Large intestine (tissue), 3 donors: ENCODE measurements at regions not wholly inside any gene's neighbourhood (a gene's known extent, or its start where the extent isn't known, plus 50 kb on each side); places are given as distances from the start of the nearest gene placed in this dataset.

Source experiments
- DNase-seq, 2 donors: peaks; one replicate each; pipeline versions ENCODE4 v3.0.0 to v3.0.0-alpha.2; 2013
- H3K27ac ChIP-seq: one replicate; pipeline ENCODE4 v1.5.1; 2013; ENCODE audit warnings: low read length
- H3K27me3 ChIP-seq: 2 replicates; pipeline ENCODE4 v1.6.1; 2013; ENCODE audit warnings: low read length; ENCODE audit not compliant: control insufficient read depth, insufficient read depth
- H3K36me3 ChIP-seq: 2 replicates; pipeline ENCODE4 v1.6.1; 2013; ENCODE audit warnings: low read length; ENCODE audit not compliant: control insufficient read depth, insufficient read depth
- H3K4me1 ChIP-seq: one replicate; pipeline ENCODE4 v1.6.1; 2013; ENCODE audit warnings: low read length; ENCODE audit not compliant: control insufficient read depth, insufficient read depth
- H3K4me3 ChIP-seq: one replicate; pipeline ENCODE4 v1.5.1; 2013; ENCODE audit warnings: low read length
- H3K9me3 ChIP-seq: one replicate; pipeline ENCODE4 v1.6.1; 2013; ENCODE audit warnings: mild to moderate bottlenecking, low read depth, low read length, moderate library complexity; ENCODE audit not compliant: control insufficient read depth
- WGBS: methylation state at CpG from one replicate; pipeline ENCODE4 v1.1.5; 2013; ENCODE audit warnings: low lambda C conversion rate; ENCODE audit not compliant: insufficient coverage; 5-methylcytosine and 5-hydroxymethylcytosine counted together

DNA sequence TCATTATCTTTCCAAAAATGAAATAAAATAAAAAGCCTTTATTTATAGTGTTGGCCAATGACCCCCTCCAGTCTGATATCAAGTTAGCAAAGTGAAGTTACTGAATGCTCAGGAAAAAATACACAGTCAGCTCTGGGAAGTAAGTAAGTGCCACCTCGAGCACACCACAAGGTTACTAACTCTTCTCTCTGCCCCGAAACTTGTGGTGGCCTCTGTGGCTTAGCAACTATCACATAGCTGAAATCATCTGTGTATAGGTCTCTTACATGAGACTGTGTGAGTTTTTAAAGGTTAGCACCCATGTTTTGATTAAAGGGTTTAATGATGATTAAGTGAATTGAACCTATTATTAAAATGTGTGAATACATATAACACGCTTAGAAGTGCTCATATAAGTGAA, 161.4 kb upstream of the KLF4 start:
- Histone ChIP-seq H3K36me3 (no peaks in the 10 kb centered on the region), H3K4me1 (no peaks in the 10 kb centered on the region), H3K27ac (no peak overlapping the region), H3K4me3 (no peak overlapping the region), H3K9me3 (no peaks in the 10 kb centered on the region), H3K27me3 (peaks cover 2% of the 10 kb centered on the region)
- DNase-seq, result no peak
- WGBS, result no CpG with 5 or more reads among the region's 3 CpGs

DNA sequence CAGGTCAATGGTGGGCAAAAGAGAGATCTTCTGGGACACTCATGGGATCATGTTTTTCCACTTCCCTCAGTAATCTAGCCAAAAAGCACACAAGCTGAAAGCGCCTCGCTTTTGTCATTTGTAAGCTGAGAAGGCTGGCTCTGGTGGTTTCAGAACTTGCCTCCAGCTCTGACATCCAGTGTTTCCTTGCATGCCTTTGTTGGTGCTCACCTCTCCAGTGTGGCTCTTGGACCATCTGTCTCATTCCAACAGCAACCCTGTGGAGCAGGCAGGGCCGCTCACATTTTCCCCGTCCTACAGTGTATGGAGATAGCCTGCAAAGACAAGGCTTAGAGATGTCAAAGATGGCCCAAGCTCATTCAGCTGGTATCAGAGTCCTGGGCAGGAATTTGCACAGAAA, 160.8 kb upstream of the KLF4 start:
- H3K36me3 ChIP-seq, result no peaks in the 10 kb centered on the region
- no peaks in the 10 kb centered on the region for H3K4me1 ChIP-seq
- WGBS, result no CpG with 5 or more reads among the region's 4 CpGs
- H3K27me3 ChIP-seq, result peaks cover 2% of the 10 kb centered on the region
- H3K9me3 ChIP-seq, result no peaks in the 10 kb centered on the region
- no peak overlapping the region for H3K4me3 ChIP-seq
- DNase-seq, result no peak
- no peak overlapping the region for H3K27ac ChIP-seq

DNA sequence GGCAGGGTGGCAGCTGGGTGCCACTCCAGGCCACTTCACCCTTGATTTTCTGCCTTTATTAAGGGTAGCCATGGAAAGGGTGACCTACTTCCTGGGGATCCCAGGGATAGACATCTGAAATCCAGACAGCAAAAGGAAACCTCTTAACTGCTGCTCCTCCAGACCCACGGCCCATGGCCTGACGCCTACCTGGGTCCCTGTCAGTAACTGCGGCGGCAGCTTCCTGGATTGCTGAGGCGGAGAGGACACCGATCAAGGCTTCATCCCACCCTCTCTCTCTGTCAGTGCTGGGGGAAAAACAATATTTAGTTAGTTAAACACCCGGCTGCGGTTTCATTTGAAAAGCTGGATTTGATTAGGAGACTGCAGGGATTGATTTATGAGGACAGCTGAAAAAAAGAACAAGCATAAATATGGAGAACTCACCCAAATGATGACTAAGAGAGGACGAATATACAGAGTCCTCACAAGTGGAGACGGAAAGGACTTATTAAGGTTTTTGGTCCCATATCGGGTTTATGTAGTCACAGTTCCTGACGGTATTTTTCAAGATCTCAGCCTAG, 158.7 kb upstream of the KLF4 start:
- H3K27me3 ChIP-seq, result peaks cover 2% of the 10 kb centered on the region
- no peaks in the 10 kb centered on the region for H3K9me3 ChIP-seq
- H3K4me1 ChIP-seq, result no peaks in the 10 kb centered on the region
- WGBS, result 100% methylated on average over 1 of the region's 12 CpGs
- no peak overlapping the region for H3K27ac ChIP-seq
- no peak overlapping the region for H3K4me3 ChIP-seq
- no peaks in the 10 kb centered on the region for H3K36me3 ChIP-seq
- no peak for DNase-seq

DNA sequence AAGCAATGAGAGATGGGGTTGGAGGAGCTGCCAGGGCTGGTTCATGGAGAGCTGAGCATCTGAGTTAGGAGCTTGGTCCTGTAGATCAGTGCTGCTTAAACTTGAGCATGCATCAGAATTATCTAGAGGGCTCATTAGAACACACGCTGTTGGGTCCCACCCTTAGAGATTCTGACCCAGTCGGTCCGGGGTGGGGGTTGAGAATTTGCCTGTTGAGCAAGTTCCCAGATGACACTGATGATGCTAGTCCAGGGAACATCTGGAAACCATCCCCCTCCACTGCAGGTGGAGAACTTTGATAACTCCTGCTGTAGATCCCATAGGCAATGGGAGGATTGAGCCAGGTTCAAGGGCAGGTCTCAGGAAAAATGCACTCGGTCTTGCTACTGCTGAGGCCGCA, 158.0 kb upstream of the KLF4 start:
- Histone ChIP-seq H3K27me3 (no peaks in the 10 kb centered on the region), H3K4me3 (no peak overlapping the region), H3K27ac (no peak overlapping the region), H3K9me3 (no peaks in the 10 kb centered on the region), H3K36me3 (no peaks in the 10 kb centered on the region), H3K4me1 (no peaks in the 10 kb centered on the region)
- no CpG with 5 or more reads among the region's 5 CpGs for WGBS
- no peak for DNase-seq

DNA sequence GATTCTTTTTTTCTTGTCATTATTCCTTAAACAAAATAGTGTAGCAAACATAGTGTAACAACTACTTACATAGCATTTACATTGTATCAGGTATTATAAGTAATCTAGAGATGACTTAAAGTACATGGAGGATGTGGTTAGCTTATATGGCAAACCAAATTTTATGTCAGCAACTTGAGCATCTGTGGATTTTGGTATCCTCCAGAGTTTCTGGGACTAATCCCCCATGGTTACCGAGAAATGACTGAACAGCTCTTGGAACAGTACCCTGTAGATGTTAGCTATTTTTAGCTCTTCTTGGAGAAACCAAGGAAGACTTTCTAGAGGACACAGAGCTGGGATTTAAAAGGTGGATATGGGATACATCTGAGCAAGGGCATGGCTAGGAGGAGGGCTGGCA, 157.6 kb upstream of the KLF4 start:
- WGBS, result no CpG with 5 or more reads among the region's 1 CpG
- no peak for DNase-seq
- H3K27ac ChIP-seq, result no peak overlapping the region
- H3K4me1 ChIP-seq, result no peaks in the 10 kb centered on the region
- no peak overlapping the region for H3K4me3 ChIP-seq
- H3K27me3 ChIP-seq, result no peaks in the 10 kb centered on the region
- no peaks in the 10 kb centered on the region for H3K9me3 ChIP-seq
- no peaks in the 10 kb centered on the region for H3K36me3 ChIP-seq

DNA sequence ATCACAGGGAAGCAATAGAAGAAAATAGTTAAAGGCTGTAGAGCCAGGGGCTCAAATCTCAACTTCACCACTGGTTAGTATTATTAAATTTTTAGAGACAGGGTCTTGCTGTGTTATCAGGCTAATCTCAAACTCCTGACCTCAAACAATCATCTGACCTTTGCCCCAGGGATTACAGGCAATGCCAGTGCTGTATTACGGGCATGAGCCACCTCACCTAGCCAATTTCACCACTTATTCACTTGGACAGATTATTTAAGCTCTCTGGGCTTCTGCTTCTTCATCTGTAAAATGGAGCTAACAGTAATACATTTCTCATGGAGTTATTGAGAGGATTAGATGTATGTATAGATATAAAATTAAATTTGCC, 155.9 kb upstream of the KLF4 start:
- no peaks in the 10 kb centered on the region for H3K4me1 ChIP-seq
- no peaks in the 10 kb centered on the region for H3K9me3 ChIP-seq
- H3K27ac ChIP-seq, result no peak overlapping the region
- H3K27me3 ChIP-seq, result peaks cover 2% of the 10 kb centered on the region
- no peak for DNase-seq
- no CpG with 5 or more reads among the region's 1 CpG for WGBS
- no peak overlapping the region for H3K4me3 ChIP-seq
- no peaks in the 10 kb centered on the region for H3K36me3 ChIP-seq

DNA sequence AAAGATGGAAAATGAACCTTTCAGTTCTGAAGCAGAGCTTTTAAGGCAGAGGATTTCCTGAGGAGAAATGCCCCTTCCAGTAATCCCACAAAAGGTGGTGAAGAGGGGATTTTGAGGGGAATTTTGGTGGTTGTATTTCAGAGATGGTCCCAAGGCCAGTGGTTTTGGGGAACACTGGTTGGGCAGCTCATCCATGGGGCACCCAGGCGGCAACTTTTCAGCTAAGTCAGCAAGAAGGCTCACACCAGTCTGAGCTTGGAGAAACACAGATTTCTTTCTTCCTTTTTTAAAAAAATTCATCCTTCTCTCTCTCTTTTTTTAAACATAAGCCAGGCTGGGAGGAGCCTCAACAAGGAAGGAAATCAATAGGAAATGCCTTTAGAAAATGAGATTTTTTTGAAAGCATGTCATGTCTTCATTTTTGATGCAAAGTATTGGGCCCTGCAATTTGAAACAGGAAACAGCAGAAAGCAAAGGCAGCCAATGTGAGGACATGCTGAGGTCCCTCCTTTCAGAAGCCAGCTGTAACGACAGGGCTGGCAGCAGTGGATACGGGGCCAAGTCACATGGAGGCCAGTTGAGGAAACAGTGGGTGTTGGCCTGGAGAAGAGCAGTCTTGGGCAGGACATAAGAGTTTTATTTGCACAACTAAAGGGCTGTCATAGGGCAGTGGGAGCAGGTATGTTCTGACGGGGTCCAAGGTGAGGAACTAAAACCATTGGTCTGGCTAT, 155.3 kb upstream of the KLF4 start:
- no peak for DNase-seq
- Histone ChIP-seq H3K27ac (no peak overlapping the region), H3K27me3 (peaks cover 5% of the 10 kb centered on the region), H3K4me1 (no peaks in the 10 kb centered on the region), H3K9me3 (no peaks in the 10 kb centered on the region), H3K36me3 (no peaks in the 10 kb centered on the region), H3K4me3 (no peak overlapping the region)
- 50% methylated on average over 1 of the region's 4 CpGs for WGBS

DNA sequence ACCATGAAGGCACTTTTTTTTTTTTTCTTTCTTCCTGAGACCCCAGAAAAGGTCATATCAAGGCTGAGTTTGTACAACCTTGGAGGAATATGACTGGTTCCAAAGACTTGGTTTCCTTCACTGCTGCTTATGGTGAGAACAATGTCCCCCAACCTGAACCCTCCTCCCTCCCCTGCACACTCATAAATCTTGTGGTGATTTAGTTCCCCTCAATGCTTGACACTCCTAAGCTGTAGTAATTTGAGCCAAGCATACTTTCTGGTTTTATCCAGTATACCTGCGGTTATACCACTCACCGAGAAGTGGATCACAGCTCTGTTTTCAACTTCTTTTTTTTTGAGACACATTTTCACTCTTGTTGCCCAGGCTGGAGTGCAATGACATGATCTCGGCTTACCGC, 149.9 kb upstream of the KLF4 start:
- no peak overlapping the region for H3K4me3 ChIP-seq
- DNase-seq, result peak in 1 of 2 donors; percentile 16
- no peaks in the 10 kb centered on the region for H3K9me3 ChIP-seq
- 0% methylated on average over 2 of the region's 4 CpGs for WGBS
- H3K27ac ChIP-seq, result no peak overlapping the region
- peaks cover 18% of the 10 kb centered on the region for H3K4me1 ChIP-seq
- H3K27me3 ChIP-seq, result peaks cover 10% of the 10 kb centered on the region
- H3K36me3 ChIP-seq, result no peaks in the 10 kb centered on the region

DNA sequence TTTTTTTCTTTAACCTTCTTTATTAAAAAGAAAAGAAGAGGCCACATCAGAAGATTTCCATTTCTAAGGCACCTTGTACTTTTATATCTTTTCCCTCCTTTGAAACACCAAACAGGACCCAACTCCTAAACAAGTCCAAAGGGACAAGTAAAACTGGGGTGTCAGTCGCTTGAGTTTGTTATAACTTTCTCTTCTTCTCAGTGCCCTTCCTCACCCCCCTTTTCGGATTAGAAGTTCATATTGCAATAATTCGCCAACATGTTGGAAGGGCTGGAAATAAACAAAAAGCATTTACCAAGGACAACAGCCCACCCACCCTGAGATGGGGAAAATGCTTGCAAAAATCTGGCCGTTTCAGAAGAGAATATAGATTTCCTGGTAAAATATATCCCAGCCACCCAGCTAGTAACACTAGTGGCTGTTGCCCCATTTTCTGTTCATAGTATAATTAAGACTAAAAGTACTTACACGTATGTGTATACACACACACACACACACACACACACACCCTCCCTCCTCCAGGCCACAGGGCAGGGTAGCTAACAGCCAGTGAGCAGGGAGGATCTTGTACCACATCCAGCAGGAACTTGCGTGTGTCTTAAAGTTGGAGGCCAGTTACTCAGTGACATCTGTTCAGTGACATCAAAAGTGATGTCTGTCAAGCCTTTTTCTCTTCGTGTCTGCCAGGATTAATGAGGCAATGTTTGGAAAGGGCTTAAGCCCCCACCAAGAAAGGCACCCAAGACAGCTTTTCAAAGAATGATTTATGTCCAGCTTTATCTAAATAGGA, 149.1 kb upstream of the KLF4 start:
- Histone ChIP-seq H3K4me1 (peaks cover 21% of the 10 kb centered on the region), H3K4me3 (peak overlapping the region; percentile 46), H3K36me3 (no peaks in the 10 kb centered on the region), H3K27ac (peak overlapping the region; percentile 33), H3K27me3 (peaks cover 10% of the 10 kb centered on the region), H3K9me3 (no peaks in the 10 kb centered on the region)
- WGBS, result 17% methylated on average over 1 of the region's 7 CpGs
- peak; percentile 65 to 80 for DNase-seq

DNA sequence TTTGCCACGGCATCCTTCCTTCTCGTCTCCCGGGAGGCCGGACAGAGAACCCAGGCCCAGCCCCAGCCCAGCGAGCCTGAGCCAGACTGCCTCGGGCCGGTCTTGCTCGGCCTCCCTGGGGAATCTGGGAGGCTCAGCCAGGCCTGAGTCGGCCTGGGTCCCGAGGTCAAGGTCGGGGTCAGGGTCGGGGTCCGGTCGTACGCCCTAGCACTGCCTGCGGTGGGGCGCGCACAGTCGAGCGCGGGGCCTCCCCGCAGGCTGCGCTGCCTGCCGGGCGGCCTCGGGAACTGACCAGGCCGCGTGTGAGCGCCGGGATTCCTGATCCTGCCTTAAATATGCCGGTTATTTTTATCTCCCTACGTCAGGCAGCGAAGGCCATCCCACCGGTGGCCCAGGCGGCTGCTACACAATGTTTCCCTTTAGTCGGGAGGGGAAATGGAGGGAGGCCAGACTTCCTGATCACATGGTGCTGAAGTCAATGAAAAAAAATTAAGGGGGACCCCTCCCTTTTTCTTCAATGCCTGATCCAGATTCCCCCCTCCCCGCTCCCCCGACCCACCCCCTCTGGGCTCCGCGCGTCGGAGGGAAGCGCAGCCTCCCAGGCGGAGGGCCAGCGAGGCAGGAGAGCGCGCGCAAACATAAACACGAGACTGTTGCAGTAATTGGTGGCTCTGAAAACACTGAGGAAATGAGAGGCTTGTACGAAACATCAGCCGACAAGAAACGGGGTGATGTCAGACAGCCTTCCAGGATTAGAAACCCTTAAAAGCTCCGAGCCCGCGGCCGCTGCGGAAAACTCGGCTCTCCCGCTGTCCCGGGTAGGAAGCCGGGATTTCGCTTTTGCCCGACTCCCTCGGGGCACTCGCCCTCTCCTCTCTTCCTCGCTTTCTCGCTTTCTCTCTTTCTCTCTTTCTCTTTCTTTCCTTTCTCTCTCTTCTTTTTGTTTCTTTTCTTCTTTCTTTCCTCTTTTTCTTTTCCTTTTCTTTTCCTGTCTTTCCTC, 148.2 kb upstream of the KLF4 start:
- Histone ChIP-seq H3K27me3 (peaks cover 10% of the 10 kb centered on the region), H3K36me3 (no peaks in the 10 kb centered on the region), H3K9me3 (no peaks in the 10 kb centered on the region), H3K4me1 (peaks cover 28% of the 10 kb centered on the region), H3K27ac (peak overlapping the region; percentile 73), H3K4me3 (peak overlapping the region; percentile 46)
- peak; percentile 85 to 87 for DNase-seq
- WGBS, result under 1% methylated on average over 14 of the region's 67 CpGs
